ENCODE measurements at regions not wholly inside any gene's neighbourhood (a gene's known extent, or its start where the extent isn't known, plus 50 kb on each side); places are given as distances from the start of the nearest gene placed in this dataset.

DNA sequence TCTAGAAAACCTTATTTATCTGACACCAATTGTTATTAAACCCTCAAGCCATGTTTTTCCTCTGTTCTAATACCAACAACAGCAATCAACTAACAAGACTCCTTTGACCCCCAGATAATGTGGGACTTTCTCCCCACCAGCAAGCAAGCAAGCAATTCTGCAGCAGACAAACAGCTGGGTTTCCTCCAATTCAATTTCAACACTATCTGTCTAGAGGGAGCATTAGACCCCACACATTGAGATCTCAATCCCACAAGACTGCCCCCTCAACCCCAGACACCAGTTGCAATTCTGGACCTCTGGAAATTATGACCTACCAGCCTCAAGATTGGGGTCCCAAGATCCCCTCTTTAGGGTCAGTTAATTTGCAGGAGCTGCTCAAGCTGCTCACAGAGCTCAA is 89.4 kb upstream of the TMEM26 start:
- TF ChIP-seq POLR2AphosphoS5 (IDR thresholded peaks at IDR 0.05; ENCODE audit: low read depth, low read length) = no peak
- TF ChIP-seq SPI1 (IDR thresholded peaks at IDR 0.05; ENCODE audit: low read depth, low read length) = no peak
- TF ChIP-seq POLR2A (IDR thresholded peaks at IDR 0.05; ENCODE audit: low read depth, low read length) = no peak
- no peak for TF ChIP-seq TAF1 (IDR thresholded peaks at IDR 0.05; ENCODE audit: low read depth, low read length)
- TF ChIP-seq POU2F2 (IDR thresholded peaks at IDR 0.05; ENCODE audit: low read depth, low read length) = no peak
